Mesendoderm (in vitro differentiated cells): ENCODE measurements at regions not wholly inside any gene's neighbourhood (a gene's known extent, or its start where the extent isn't known, plus 50 kb on each side); places are given as distances from the start of the nearest gene placed in this dataset.

Experiments
- DNase-seq: peaks from one replicate; pipeline ENCODE4 v3.0.0; 2013
- H2AK5ac ChIP-seq: 2 replicates; pipeline ENCODE4 v1.6.1; 2013; ENCODE audit warnings: low read length, inconsistent platforms
- H2BK120ac ChIP-seq: 2 replicates; pipeline ENCODE4 v1.6.1; 2013; ENCODE audit warnings: low read depth, mild to moderate bottlenecking, low read length, moderate library complexity, mixed read lengths
- H2BK15ac ChIP-seq: replicated peaks from 2 replicates; pipeline ENCODE4 v1.6.1; 2013; ENCODE audit warnings: low read depth, mild to moderate bottlenecking, moderate library complexity
- H2BK5ac ChIP-seq: 2 replicates; pipeline ENCODE4 v1.6.1; 2013; ENCODE audit warnings: low read length, inconsistent platforms
- H3K18ac ChIP-seq: 2 replicates; pipeline ENCODE4 v1.6.1; 2013; ENCODE audit warnings: mild to moderate bottlenecking, low read length, mixed read lengths
- H3K23ac ChIP-seq: one replicate; pipeline ENCODE4 v1.6.1; 2013; ENCODE audit warnings: low read length
- H3K27ac ChIP-seq: 2 replicates; pipeline ENCODE4 v1.5.1; 2013; ENCODE audit warnings: low read depth, mild to moderate bottlenecking, inconsistent platforms, low read length, moderate library complexity
- H3K27me3 ChIP-seq: 2 replicates; pipeline ENCODE4 v1.6.1; 2013; ENCODE audit warnings: low read length, control low read depth, mild to moderate bottlenecking, inconsistent platforms; ENCODE audit not compliant: insufficient read depth, poor library complexity
- H3K36me3 ChIP-seq: 2 replicates; pipeline ENCODE4 v1.6.1; 2013; ENCODE audit warnings: low read length, inconsistent platforms; ENCODE audit not compliant: control insufficient read depth, insufficient read depth
- H3K4ac ChIP-seq: one replicate; pipeline ENCODE4 v1.6.1; 2013; ENCODE audit warnings: low read depth, mild to moderate bottlenecking, low read length, moderate library complexity
- H3K4me1 ChIP-seq: 2 replicates; pipeline ENCODE4 v1.6.1; 2013; ENCODE audit warnings: low read depth, low read length, inconsistent platforms; ENCODE audit not compliant: control insufficient read depth
- H3K4me2 ChIP-seq: 2 replicates; pipeline ENCODE4 v1.6.1; 2013; ENCODE audit warnings: low read length
- H3K4me3 ChIP-seq: 2 replicates; pipeline ENCODE4 v1.5.1; 2013; ENCODE audit warnings: mild to moderate bottlenecking, low read length
- H3K56ac ChIP-seq: one replicate; pipeline ENCODE4 v1.6.1; 2013; ENCODE audit warnings: low read length
- H3K79me1 ChIP-seq: 2 replicates; pipeline ENCODE4 v1.6.1; 2013; ENCODE audit warnings: low read length, inconsistent platforms
- H3K79me2 ChIP-seq: 2 replicates; pipeline ENCODE4 v1.6.1; 2013; ENCODE audit warnings: mild to moderate bottlenecking, low read length; ENCODE audit not compliant: control insufficient read depth, insufficient read depth
- H3K9ac ChIP-seq: 2 replicates; pipeline ENCODE4 v1.6.1; 2013; ENCODE audit warnings: low read length, inconsistent platforms
- H4K5ac ChIP-seq: one replicate; pipeline ENCODE4 v1.6.1; 2013; ENCODE audit warnings: low read length
- H4K8ac ChIP-seq: one replicate; pipeline ENCODE4 v1.6.1; 2013; ENCODE audit warnings: low read depth, mild to moderate bottlenecking, control low read depth, low read length, moderate library complexity
- WGBS: extraction: QIAGEN DNeasy Blood & Tissue Kit; methylation state at CpG from one replicate; pipeline ENCODE4 v1.1.7; 2013; ENCODE audit warnings: low lambda C conversion rate, missing lambda C conversion rate; ENCODE audit not compliant: insufficient coverage; ENCODE audit errors: extremely low coverage; 5-methylcytosine and 5-hydroxymethylcytosine counted together

GRCh38 chr5:56337715-56338319, 104.7 kb upstream of the ANKRD55 start:
- Histone ChIP-seq H3K4me2 (no peak overlapping the region), H3K79me1 (no peaks in the 10 kb centered on the region), H4K8ac (no peak overlapping the region)

DNA sequence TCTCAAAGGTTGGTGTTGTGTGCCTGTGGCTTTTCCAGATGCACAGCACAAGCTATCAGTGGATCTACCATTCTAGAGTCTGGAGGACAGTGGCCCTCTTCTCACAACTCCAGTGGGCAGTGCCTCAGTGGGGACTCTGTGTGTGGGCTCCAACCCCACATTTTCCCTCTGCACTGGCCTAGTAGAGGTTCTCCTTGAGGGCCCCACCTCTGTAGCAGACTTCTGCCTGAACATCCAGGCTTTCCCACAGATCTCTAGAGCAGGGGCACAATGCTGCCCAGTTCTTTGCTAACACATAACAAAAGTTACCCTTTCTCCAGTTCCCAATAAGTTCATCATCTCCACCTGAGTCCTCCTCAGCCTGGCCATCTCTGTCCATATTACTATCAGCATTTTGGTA, 102.1 kb upstream of the ANKRD55 start:
- no peak overlapping the region for H4K8ac ChIP-seq
- no peak overlapping the region for H2BK120ac ChIP-seq
- no peak for DNase-seq
- no peaks in the 10 kb centered on the region for H3K4me1 ChIP-seq
- H3K36me3 ChIP-seq, result no peaks in the 10 kb centered on the region
- no peak overlapping the region for H3K56ac ChIP-seq
- no peak overlapping the region for H4K5ac ChIP-seq
- no peak overlapping the region for H3K18ac ChIP-seq
- H3K4me3 ChIP-seq, result no peak overlapping the region
- no peaks in the 10 kb centered on the region for H3K79me2 ChIP-seq
- no peaks in the 10 kb centered on the region for H3K27me3 ChIP-seq
- H3K9ac ChIP-seq, result no peak overlapping the region
- no peaks in the 10 kb centered on the region for H3K79me1 ChIP-seq
- H2BK15ac ChIP-seq, result no peak overlapping the region
- H2AK5ac ChIP-seq, result no peak overlapping the region
- H2BK5ac ChIP-seq, result no peak overlapping the region
- no peak overlapping the region for H3K27ac ChIP-seq
- no peak overlapping the region for H3K4me2 ChIP-seq
- H3K4ac ChIP-seq, result no peak overlapping the region
- H3K23ac ChIP-seq, result no peak overlapping the region

More at GRCh38 chr5:56337715-56338319, 104.7 kb upstream of the ANKRD55 start:
- no peak overlapping the region for H3K18ac ChIP-seq
- H3K56ac ChIP-seq, result no peak overlapping the region
- H3K27me3 ChIP-seq, result no peaks in the 10 kb centered on the region
- H3K36me3 ChIP-seq, result no peaks in the 10 kb centered on the region
- no peak overlapping the region for H3K4ac ChIP-seq
- H3K4me1 ChIP-seq, result no peaks in the 10 kb centered on the region
- H2BK5ac ChIP-seq, result no peak overlapping the region
- WGBS, result 100% methylated on average over 3 of the region's 5 CpGs
- no peak for DNase-seq
- H3K27ac ChIP-seq, result no peak overlapping the region
- no peak overlapping the region for H2AK5ac ChIP-seq
- H2BK15ac ChIP-seq, result no peak overlapping the region
- H3K4me3 ChIP-seq, result no peak overlapping the region
- no peak overlapping the region for H3K9ac ChIP-seq
- no peak overlapping the region for H4K5ac ChIP-seq
- no peak overlapping the region for H3K23ac ChIP-seq
- no peak overlapping the region for H2BK120ac ChIP-seq
- no peaks in the 10 kb centered on the region for H3K79me2 ChIP-seq

GRCh38 chr5:56330806-56331205, 97.7 kb upstream of the ANKRD55 start:
- no peaks in the 10 kb centered on the region for H3K36me3 ChIP-seq
- no CpG with 5 or more reads among the region's 1 CpG for WGBS
- H3K79me2 ChIP-seq, result no peaks in the 10 kb centered on the region
- H3K18ac ChIP-seq, result no peak overlapping the region
- no peak overlapping the region for H3K4me3 ChIP-seq
- no peak overlapping the region for H3K27ac ChIP-seq
- H3K79me1 ChIP-seq, result no peaks in the 10 kb centered on the region
- no peak overlapping the region for H3K9ac ChIP-seq
- H3K4me2 ChIP-seq, result no peak overlapping the region
- DNase-seq, result no peak
- H4K8ac ChIP-seq, result no peak overlapping the region
- no peak overlapping the region for H2AK5ac ChIP-seq
- H3K23ac ChIP-seq, result no peak overlapping the region
- peaks cover 9% of the 10 kb centered on the region for H3K4me1 ChIP-seq
- H2BK5ac ChIP-seq, result no peak overlapping the region
- H2BK15ac ChIP-seq, result no peak overlapping the region
- H2BK120ac ChIP-seq, result no peak overlapping the region
- H4K5ac ChIP-seq, result no peak overlapping the region
- peak overlapping the region; percentile 10 for H3K56ac ChIP-seq
- no peaks in the 10 kb centered on the region for H3K27me3 ChIP-seq
- no peak overlapping the region for H3K4ac ChIP-seq

GRCh38 chr5:56330167-56330566, 97.0 kb upstream of the ANKRD55 start:
- Histone ChIP-seq H3K4ac (peak overlapping the region; percentile 21), H3K27ac (no peak overlapping the region)
- WGBS, result no CpG with 5 or more reads among the region's 2 CpGs

GRCh38 chr5:56329652-56330051, 96.5 kb upstream of the ANKRD55 start:
- Histone ChIP-seq H3K27ac (no peak overlapping the region), H3K36me3 (no peaks in the 10 kb centered on the region), H3K4ac (no peak overlapping the region), H3K4me2 (no peak overlapping the region), H3K23ac (no peak overlapping the region), H2BK15ac (no peak overlapping the region), H3K4me3 (no peak overlapping the region), H3K79me2 (no peaks in the 10 kb centered on the region), H4K5ac (no peak overlapping the region), H3K27me3 (no peaks in the 10 kb centered on the region), H2AK5ac (no peak overlapping the region), H3K4me1 (peaks cover 9% of the 10 kb centered on the region), H2BK120ac (no peak overlapping the region), H4K8ac (no peak overlapping the region), H3K79me1 (no peaks in the 10 kb centered on the region), H2BK5ac (peak overlapping the region; percentile 1), H3K18ac (no peak overlapping the region), H3K56ac (no peak overlapping the region), H3K9ac (no peak overlapping the region)
- no peak for DNase-seq
- WGBS, result no CpG with 5 or more reads among the region's 3 CpGs

More at GRCh38 chr5:56330167-56330566, 97.0 kb upstream of the ANKRD55 start:
- Histone ChIP-seq H3K4me2 (no peak overlapping the region), H2BK120ac (no peak overlapping the region), H2BK5ac (peak overlapping the region; percentile 25), H3K27me3 (no peaks in the 10 kb centered on the region), H4K8ac (no peak overlapping the region), H3K4me1 (peaks cover 9% of the 10 kb centered on the region), H2AK5ac (no peak overlapping the region), H3K56ac (peak overlapping the region; percentile 7), H3K4me3 (no peak overlapping the region), H4K5ac (no peak overlapping the region), H2BK15ac (no peak overlapping the region), H3K23ac (no peak overlapping the region), H3K36me3 (no peaks in the 10 kb centered on the region), H3K9ac (no peak overlapping the region), H3K18ac (no peak overlapping the region), H3K79me2 (no peaks in the 10 kb centered on the region), H3K79me1 (no peaks in the 10 kb centered on the region)
- no peak for DNase-seq
